IMR-90 (cell line): ENCODE measurements at regions not wholly inside any gene's neighbourhood (a gene's known extent, or its start where the extent isn't known, plus 50 kb on each side); places are given as distances from the start of the nearest gene placed in this dataset.

ENCODE experiments used
- ATAC-seq: fragments of 200-7000 bp; cut with Tn5 transposase; 2 replicates; pipeline ENCODE4 v1.9.1; 2020; ENCODE audit warnings: low read depth, mild to moderate bottlenecking, moderate library complexity
- BruUV-seq: library from RNA; stranded (reverse); fragments of 400-500 nt; replicated peaks from 2 replicates; lab custom pipeline; 2021; lab: Mats Ljungman, UMichigan
- CTCF ChIA-PET: fragments of 300-600 bp; formaldehyde crosslinking; extraction: SDS; loops from one replicate; lab custom pipeline; 2021; ENCODE audit warnings: antibody characterized with exemption; lab: Yijun Ruan, JAX
- POLR2A ChIA-PET: fragments of 300-600 bp; sonication (Branson Sonifier 250); formaldehyde crosslinking; loops from one replicate; lab custom pipeline; 2022; ENCODE audit warnings: antibody characterized with exemption; ENCODE audit not compliant: unreplicated experiment; lab: Charles Lee
- DNase-seq: peaks from one replicate; pipeline ENCODE4 v3.0.0; 2013
- H2AFZ ChIP-seq: replicated peaks from 2 replicates; pipeline ENCODE3; 2013; ENCODE audit warnings: low read length, mild to moderate bottlenecking; ENCODE audit not compliant: poor library complexity
- H2AK5ac ChIP-seq: 2 replicates; pipeline ENCODE4 v1.6.1; 2013; ENCODE audit warnings: low read depth, low read length, inconsistent platforms
- H2AK9ac ChIP-seq: replicated peaks from 2 replicates; pipeline ENCODE3; 2013; ENCODE audit warnings: mild to moderate bottlenecking, low read depth, low read length, moderate library complexity; ENCODE audit not compliant: poor library complexity
- H2BK120ac ChIP-seq: 2 replicates; pipeline ENCODE4 v1.6.1; 2013; ENCODE audit warnings: low read depth, low read length, inconsistent platforms
- H2BK15ac ChIP-seq: 3 replicates; pipeline ENCODE4 v1.6.1; 2013; ENCODE audit warnings: low read depth, low read length, inconsistent platforms
- H2BK20ac ChIP-seq: 2 replicates; pipeline ENCODE4 v1.6.1; 2013; ENCODE audit warnings: low read depth, mild to moderate bottlenecking, inconsistent platforms, low read length, moderate library complexity
- H2BK5ac ChIP-seq: 2 replicates; pipeline ENCODE4 v1.6.1; 2013; ENCODE audit warnings: mild to moderate bottlenecking, low read depth, low read length, inconsistent platforms; ENCODE audit not compliant: poor library complexity, severe bottlenecking
- H3K14ac ChIP-seq: replicated peaks from 2 replicates; pipeline ENCODE4 v1.6.1; 2013; ENCODE audit warnings: low read depth, low read length, inconsistent platforms
- H3K18ac ChIP-seq: 2 replicates; pipeline ENCODE4 v1.6.1; 2013; ENCODE audit warnings: low read depth, low read length, control low read depth
- H3K23ac ChIP-seq: 2 replicates; pipeline ENCODE4 v1.6.1; 2013; ENCODE audit warnings: low read depth, low read length, inconsistent platforms
- H3K27ac ChIP-seq: 2 replicates; pipeline ENCODE4 v1.5.1; 2013; ENCODE audit warnings: mild to moderate bottlenecking, control low read depth, low read length; ENCODE audit not compliant: insufficient read depth
- H3K27me3 ChIP-seq: 2 replicates; pipeline ENCODE4 v1.6.1; 2013; ENCODE audit warnings: low read length; ENCODE audit not compliant: control insufficient read depth, insufficient read depth
- H3K36me3 ChIP-seq: 2 replicates; pipeline ENCODE4 v1.6.1; 2013; ENCODE audit warnings: low read length, mixed read lengths; ENCODE audit not compliant: control insufficient read depth, insufficient read depth
- H3K4ac ChIP-seq: 2 replicates; pipeline ENCODE4 v1.6.1; 2013; ENCODE audit warnings: low read depth, low read length, inconsistent platforms
- H3K4me1 ChIP-seq: 2 replicates; pipeline ENCODE4 v1.6.1; 2013; ENCODE audit warnings: low read length, mixed read lengths; ENCODE audit not compliant: control insufficient read depth, insufficient read depth
- H3K4me2 ChIP-seq: 2 replicates; pipeline ENCODE4 v1.6.1; 2013; ENCODE audit warnings: low read depth, mild to moderate bottlenecking, control low read depth, low read length, moderate library complexity
- H3K4me3 ChIP-seq: 2 replicates; pipeline ENCODE4 v1.5.1; 2013; ENCODE audit warnings: low read depth, mild to moderate bottlenecking, control low read depth, low read length, moderate library complexity; ENCODE audit not compliant: insufficient read depth
- H3K56ac ChIP-seq: 2 replicates; pipeline ENCODE4 v1.6.1; 2013; ENCODE audit warnings: low read length, inconsistent platforms; ENCODE audit not compliant: insufficient read depth; ENCODE audit errors: extremely low read depth
- H3K79me1 ChIP-seq, 2 experiments: 2 replicates each; pipeline ENCODE4 v1.6.1; 2013; ENCODE audit warnings: low read length in 2 of 2, inconsistent platforms in 1 of 2, low read depth in 1 of 2
- H3K9ac ChIP-seq: 2 replicates; pipeline ENCODE4 v1.6.1; 2013; ENCODE audit warnings: low read depth, low read length, control low read depth
- H3K9me1 ChIP-seq: 2 replicates; pipeline ENCODE4 v1.6.1; 2013; ENCODE audit warnings: low read length, inconsistent platforms; ENCODE audit not compliant: insufficient read depth
- H3K9me3 ChIP-seq: 2 replicates; pipeline ENCODE4 v1.6.1; 2013; ENCODE audit warnings: low read length; ENCODE audit not compliant: control insufficient read depth, insufficient read depth
- H4K20me1 ChIP-seq: 2 replicates; pipeline ENCODE4 v1.6.1; 2013; ENCODE audit warnings: low read length, inconsistent platforms; ENCODE audit not compliant: insufficient read depth
- H4K5ac ChIP-seq: 2 replicates; pipeline ENCODE4 v1.6.1; 2013; ENCODE audit warnings: mild to moderate bottlenecking, low read depth, low read length, control low read depth
- H4K8ac ChIP-seq, 2 experiments: 2 replicates each; pipeline ENCODE4 v1.6.1; 2013; ENCODE audit warnings: low read depth in 2 of 2, low read length in 2 of 2, control low read depth in 1 of 2, inconsistent platforms in 1 of 2
- H4K91ac ChIP-seq: 2 replicates; pipeline ENCODE4 v1.6.1; 2013; ENCODE audit warnings: low read depth, low read length, inconsistent platforms; ENCODE audit not compliant: insufficient read depth
- CHD1 ChIP-seq: IDR thresholded peaks from 2 replicates; pipeline ENCODE4 v1.6.1; 2012; ENCODE audit warnings: low read depth, low read length, improper control_type of control experiment
- MAFK ChIP-seq: IDR thresholded peaks from 2 replicates; pipeline ENCODE4 v1.6.1; 2012; ENCODE audit warnings: low read depth, low read length, improper control_type of control experiment
- NFE2L2 ChIP-seq: fragments of 150-350 bp; IDR thresholded peaks from 2 replicates; pipeline ENCODE4 v1.6.1; 2016; ENCODE audit warnings: low read depth, mild to moderate bottlenecking, low read length
- POLR2A ChIP-seq: IDR thresholded peaks from 2 replicates; pipeline ENCODE4 v1.6.1; 2012; ENCODE audit warnings: mild to moderate bottlenecking, low read depth, low read length
- USF2 ChIP-seq: fragments of 150-350 bp; IDR thresholded peaks from 2 replicates; pipeline ENCODE4 v1.6.1; 2017; ENCODE audit warnings: mild to moderate bottlenecking, antibody characterized with exemption, low read length, low read depth
- dilution Hi-C: fragments of 300-500 bp; cut with HindIII; formaldehyde crosslinking; loops from one replicate; pipeline ENCODE4 v1.14.3; 2018; ENCODE audit warnings: low sequenced_read_pairs; ENCODE audit not compliant: unreplicated experiment
- in situ Hi-C: fragments of 300-500 bp; cut with MboI; formaldehyde crosslinking; loops from 3 replicates; pipeline ENCODE4 v1.14.3; 2019; ENCODE audit warnings: low sequenced_read_pairs, inconsistent platforms, mixed read lengths
- intact Hi-C: fragments of 100-400 bp; cut with micrococcal nuclease; formaldehyde crosslinking; loops from 2 replicates; pipeline ENCODE4 v1.10.0; 2022
- TF ChIP-seq, protein P1 (sequence below): fragments of 150-350 bp; IDR thresholded peaks from 2 replicates; pipeline ENCODE4 v1.6.1; 2016; ENCODE audit warnings: low read depth, mild to moderate bottlenecking, low read length, moderate library complexity, borderline replicate concordance

DNA sequence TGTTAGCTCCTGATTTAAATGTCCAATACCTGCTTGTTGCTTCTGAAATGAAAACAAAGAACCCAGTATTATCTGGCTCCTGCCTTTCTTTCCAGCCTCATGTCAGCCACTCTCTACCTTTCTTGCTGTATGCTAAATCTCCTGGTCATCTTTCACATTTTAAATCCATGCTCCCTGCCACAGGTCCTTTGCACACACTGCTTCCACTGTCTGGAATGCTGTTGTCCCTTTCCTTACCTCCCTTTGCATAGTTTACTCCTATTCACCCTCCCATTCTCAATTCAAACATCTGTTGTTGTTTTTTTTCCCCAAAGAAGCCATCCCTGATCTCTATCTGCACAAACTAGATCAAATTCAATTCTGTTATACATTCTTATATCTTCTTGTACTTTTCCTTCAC, 97.0 kb upstream of the NR4A3 start:
- no peak overlapping the region for H4K5ac ChIP-seq
- no peak overlapping the region for H3K18ac ChIP-seq
- BruUV-seq = no TSS peak
- no peak overlapping the region for H3K23ac ChIP-seq
- no peak overlapping the region for H3K27ac ChIP-seq
- H3K56ac ChIP-seq = no peak overlapping the region
- no peak overlapping the region for H2BK5ac ChIP-seq
- no peaks in the 10 kb centered on the region for H3K36me3 ChIP-seq
- H2BK15ac ChIP-seq = no peak overlapping the region
- no peaks in the 10 kb centered on the region for H3K9me1 ChIP-seq
- no peak overlapping the region for H2AFZ ChIP-seq
- ChIA-PET CTCF (no interaction called here), POLR2A (no interaction called here)
- H2BK20ac ChIP-seq = no peak overlapping the region
- intact Hi-C loops (no loop called here), dilution Hi-C loops (no loop called here), in situ Hi-C loops (no loop called here)
- H4K8ac ChIP-seq = no peak overlapping the region
- H4K91ac ChIP-seq = no peak overlapping the region
- H2AK5ac ChIP-seq = no peak overlapping the region
- peaks cover 6% of the 10 kb centered on the region; the same call in 1 of the 2 replicates for H3K27me3 ChIP-seq
- no peaks in the 10 kb centered on the region for H3K9me3 ChIP-seq
- no peak overlapping the region for H3K14ac ChIP-seq
- H3K4me1 ChIP-seq = no peaks in the 10 kb centered on the region
- no peak overlapping the region for H2AK9ac ChIP-seq
- no peak for ATAC-seq
- H2BK120ac ChIP-seq = no peak overlapping the region
- H3K79me1 ChIP-seq = no peaks in the 10 kb centered on the region
- no peak overlapping the region for H3K4ac ChIP-seq
- TF ChIP-seq, protein P1, sequence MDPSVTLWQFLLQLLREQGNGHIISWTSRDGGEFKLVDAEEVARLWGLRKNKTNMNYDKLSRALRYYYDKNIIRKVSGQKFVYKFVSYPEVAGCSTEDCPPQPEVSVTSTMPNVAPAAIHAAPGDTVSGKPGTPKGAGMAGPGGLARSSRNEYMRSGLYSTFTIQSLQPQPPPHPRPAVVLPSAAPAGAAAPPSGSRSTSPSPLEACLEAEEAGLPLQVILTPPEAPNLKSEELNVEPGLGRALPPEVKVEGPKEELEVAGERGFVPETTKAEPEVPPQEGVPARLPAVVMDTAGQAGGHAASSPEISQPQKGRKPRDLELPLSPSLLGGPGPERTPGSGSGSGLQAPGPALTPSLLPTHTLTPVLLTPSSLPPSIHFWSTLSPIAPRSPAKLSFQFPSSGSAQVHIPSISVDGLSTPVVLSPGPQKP = no peak
- TF ChIP-seq NFE2L2 = no peak
- TF ChIP-seq MAFK = no peak
- TF ChIP-seq CHD1 = no peak
- TF ChIP-seq POLR2A = no peak
- TF ChIP-seq USF2 = no peak
- no peak for DNase-seq
- H3K4me2 ChIP-seq = no peak overlapping the region
- H3K9ac ChIP-seq = no peak overlapping the region
- H3K4me3 ChIP-seq = no peak overlapping the region
- no peaks in the 10 kb centered on the region for H4K20me1 ChIP-seq
